Choroid plexus epithelial cell (primary cell): ENCODE measurements at regions not wholly inside any gene's neighbourhood (a gene's known extent, or its start where the extent isn't known, plus 50 kb on each side); places are given as distances from the start of the nearest gene placed in this dataset.

Experiments used
- DNase-seq: peaks from one replicate; pipeline ENCODE4 v3.0.0-alpha.2; 2010; ENCODE audit warnings: low read depth
- H3K4me3 ChIP-seq: 2 replicates; pipeline ENCODE4 v1.5.1; 2011; ENCODE audit warnings: low read depth, mild to moderate bottlenecking, control low read depth, low read length, moderate library complexity
- CTCF ChIP-seq: conservative IDR thresholded peaks from 2 replicates; pipeline ENCODE4 v1.5.1; 2011; ENCODE audit warnings: low read depth, mild to moderate bottlenecking, control low read depth, inconsistent platforms, low read length, moderate library complexity

GRCh38 chr4:123827511-123827910 lies 430.9 kb downstream of the SPRY1 start:
- TF ChIP-seq CTCF, result no peak
- no peak for DNase-seq
- no peak overlapping the region for H3K4me3 ChIP-seq

- no peak overlapping the region for H3K4me3 ChIP-seq
- no peak for DNase-seq
- no peak for TF ChIP-seq CTCF
These were observed 434.3 kb downstream of the SPRY1 start for GRCh38 chr4:123830930-123831329.

- peak; percentile 100 for DNase-seq
- TF ChIP-seq CTCF, result no peak
- H3K4me3 ChIP-seq, result no peak overlapping the region
These were observed 435.8 kb downstream of the SPRY1 start for GRCh38 chr4:123832173-123833026.

- no peak for TF ChIP-seq CTCF
- no peak overlapping the region for H3K4me3 ChIP-seq
- no peak for DNase-seq
These were observed 436.6 kb downstream of the SPRY1 start for GRCh38 chr4:123833171-123833643.

- TF ChIP-seq CTCF, result no peak
- DNase-seq, result no peak
- H3K4me3 ChIP-seq, result no peak overlapping the region
These were observed 439.4 kb downstream of the SPRY1 start for GRCh38 chr4:123835831-123836590.

GRCh38 chr4:123836851-123837595 lies 440.4 kb downstream of the SPRY1 start:
- no peak for TF ChIP-seq CTCF
- H3K4me3 ChIP-seq, result no peak overlapping the region
- DNase-seq, result peak; percentile 43
